ENCODE measurements at regions not wholly inside any gene's neighbourhood (a gene's known extent, or its start where the extent isn't known, plus 50 kb on each side); places are given as distances from the start of the nearest gene placed in this dataset.

GRCh38 chr7:41003977-41004376, 698.9 kb downstream of the INHBA start:
- Histone ChIP-seq H3K9me3 (ENCODE audit: low read length) (no peaks in the 10 kb centered on the region), H3K36me3 (ENCODE audit: insufficient read depth, low read length) (no peaks in the 10 kb centered on the region), H4K20me1 (ENCODE audit: insufficient read depth) (no peaks in the 10 kb centered on the region), H2AFZ (ENCODE audit: low read depth, low read length) (no peak overlapping the region), H3K27ac (ENCODE audit: low read length) (no peak overlapping the region), H3K79me2 (replicated peaks; ENCODE audit: insufficient read depth, low read length) (no peaks in the 10 kb centered on the region), H3F3A (ENCODE audit: insufficient read depth, low read length, poor library complexity, severe bottlenecking) (no peaks in the 10 kb centered on the region), H3K9ac (ENCODE audit: low read length) (no peak overlapping the region), H3K27me3 (ENCODE audit: insufficient read depth, low read depth, low read length) (no peaks in the 10 kb centered on the region), H3K9me2 (ENCODE audit: insufficient read depth, low read length) (no peaks in the 10 kb centered on the region), H3K4me2 (ENCODE audit: low read length) (no peak overlapping the region), H3K4me3 (ENCODE audit: low read length) (no peak overlapping the region)
- TF ChIP-seq SMC3 (conservative IDR thresholded peaks at IDR 0.05; ENCODE audit: poor library complexity) (no peak), MXI1 (conservative IDR thresholded peaks at IDR 0.05; ENCODE audit: poor library complexity, severe bottlenecking) (no peak), TAF1 (IDR thresholded peaks at IDR 0.05; ENCODE audit: low read depth) (no peak), RAD21 (conservative IDR thresholded peaks at IDR 0.05) (no peak), EP300 (conservative IDR thresholded peaks at IDR 0.05; ENCODE audit: poor library complexity, severe bottlenecking) (no peak)
- TF ChIP-seq, protein P1, sequence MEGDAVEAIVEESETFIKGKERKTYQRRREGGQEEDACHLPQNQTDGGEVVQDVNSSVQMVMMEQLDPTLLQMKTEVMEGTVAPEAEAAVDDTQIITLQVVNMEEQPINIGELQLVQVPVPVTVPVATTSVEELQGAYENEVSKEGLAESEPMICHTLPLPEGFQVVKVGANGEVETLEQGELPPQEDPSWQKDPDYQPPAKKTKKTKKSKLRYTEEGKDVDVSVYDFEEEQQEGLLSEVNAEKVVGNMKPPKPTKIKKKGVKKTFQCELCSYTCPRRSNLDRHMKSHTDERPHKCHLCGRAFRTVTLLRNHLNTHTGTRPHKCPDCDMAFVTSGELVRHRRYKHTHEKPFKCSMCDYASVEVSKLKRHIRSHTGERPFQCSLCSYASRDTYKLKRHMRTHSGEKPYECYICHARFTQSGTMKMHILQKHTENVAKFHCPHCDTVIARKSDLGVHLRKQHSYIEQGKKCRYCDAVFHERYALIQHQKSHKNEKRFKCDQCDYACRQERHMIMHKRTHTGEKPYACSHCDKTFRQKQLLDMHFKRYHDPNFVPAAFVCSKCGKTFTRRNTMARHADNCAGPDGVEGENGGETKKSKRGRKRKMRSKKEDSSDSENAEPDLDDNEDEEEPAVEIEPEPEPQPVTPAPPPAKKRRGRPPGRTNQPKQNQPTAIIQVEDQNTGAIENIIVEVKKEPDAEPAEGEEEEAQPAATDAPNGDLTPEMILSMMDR (IDR thresholded peaks at IDR 0.05; ENCODE audit: poor library complexity, severe bottlenecking) = no peak

GRCh38 chr7:41003611-41003940, 699.3 kb downstream of the INHBA start:
- Histone ChIP-seq H3F3A (ENCODE audit: insufficient read depth, low read length, poor library complexity, severe bottlenecking) (no peaks in the 10 kb centered on the region), H3K36me3 (ENCODE audit: insufficient read depth, low read length) (no peaks in the 10 kb centered on the region), H3K27me3 (ENCODE audit: insufficient read depth, low read depth, low read length) (no peaks in the 10 kb centered on the region), H3K27ac (ENCODE audit: low read length) (no peak overlapping the region), H3K9me2 (ENCODE audit: insufficient read depth, low read length) (no peaks in the 10 kb centered on the region), H2AFZ (ENCODE audit: low read depth, low read length) (no peak overlapping the region), H3K79me2 (replicated peaks; ENCODE audit: insufficient read depth, low read length) (no peaks in the 10 kb centered on the region), H3K9ac (ENCODE audit: low read length) (no peak overlapping the region), H3K4me2 (ENCODE audit: low read length) (no peak overlapping the region), H3K9me3 (ENCODE audit: low read length) (no peaks in the 10 kb centered on the region), H4K20me1 (ENCODE audit: insufficient read depth) (no peaks in the 10 kb centered on the region), H3K4me3 (ENCODE audit: low read length) (no peak overlapping the region)
- TF ChIP-seq MXI1 (conservative IDR thresholded peaks at IDR 0.05; ENCODE audit: poor library complexity, severe bottlenecking) = no peak
- TF ChIP-seq REST (IDR thresholded peaks at IDR 0.05; ENCODE audit: borderline replicate concordance) = no peak
- no peak for TF ChIP-seq POLR2AphosphoS5 (IDR thresholded peaks at IDR 0.05)
- no peak for TF ChIP-seq SMC3 (conservative IDR thresholded peaks at IDR 0.05; ENCODE audit: poor library complexity)
- TF ChIP-seq EP300 (conservative IDR thresholded peaks at IDR 0.05; ENCODE audit: poor library complexity, severe bottlenecking) = no peak
- no peak for TF ChIP-seq EZH2 (IDR thresholded peaks at IDR 0.05; ENCODE audit: borderline replicate concordance, insufficient read depth, low read length, poor library complexity, severe bottlenecking)
- TF ChIP-seq TAF1 (IDR thresholded peaks at IDR 0.05; ENCODE audit: low read depth) = no peak
- TF ChIP-seq, protein P1 (IDR thresholded peaks at IDR 0.05; ENCODE audit: poor library complexity, severe bottlenecking) = no peak
- no peak for TF ChIP-seq RAD21 (conservative IDR thresholded peaks at IDR 0.05)

Data from neural cell (in vitro differentiated cells).